HG03139 (cell line): ENCODE measurements at regions not wholly inside any gene's neighbourhood (a gene's known extent, or its start where the extent isn't known, plus 50 kb on each side); places are given as distances from the start of the nearest gene placed in this dataset.
"Not testable (repeated sequence)": the region's sequence is repeated elsewhere in the genome, so short reads cannot be mapped to it uniquely, and the experiment has no call there.

ENCODE experiments used
- ATAC-seq: cut with Tn5 transposase; IDR thresholded peaks from one replicate; pipeline ENCODE4 v1.9.1; 2021; ENCODE audit not compliant: unreplicated experiment

DNA sequence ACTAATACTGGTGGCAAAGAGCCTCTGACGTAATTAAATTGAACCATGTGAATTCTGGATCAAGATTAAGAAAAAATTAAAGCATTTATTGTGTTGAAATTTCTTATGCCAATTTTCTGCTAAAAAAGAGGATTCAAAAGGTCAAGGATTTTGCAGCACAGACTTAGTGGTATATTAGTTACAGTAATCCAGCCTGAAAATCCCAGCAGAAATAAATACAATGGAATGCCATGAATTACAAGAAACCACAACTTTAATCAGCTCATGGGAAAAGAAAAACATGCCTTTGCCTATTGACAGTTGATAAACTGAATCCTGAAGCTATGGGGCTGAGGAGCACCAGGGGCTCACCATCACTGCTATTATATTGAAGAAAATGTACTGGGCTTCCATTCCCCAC is 114.8 kb upstream of the SATB2 start:
- no peak for ATAC-seq

- no peak for ATAC-seq
These were observed 113.2 kb upstream of the SATB2 start for GRCh38 chr2:199570934-199571333.

GRCh38 chr2:199569336-199569735 is 111.6 kb upstream of the SATB2 start:
- ATAC-seq, result no peak

GRCh38 chr2:199558156-199558555 is 100.4 kb upstream of the SATB2 start:
- no peak for ATAC-seq

- no peak for ATAC-seq
These were observed 99.0 kb upstream of the SATB2 start for GRCh38 chr2:199556527-199557285.

DNA sequence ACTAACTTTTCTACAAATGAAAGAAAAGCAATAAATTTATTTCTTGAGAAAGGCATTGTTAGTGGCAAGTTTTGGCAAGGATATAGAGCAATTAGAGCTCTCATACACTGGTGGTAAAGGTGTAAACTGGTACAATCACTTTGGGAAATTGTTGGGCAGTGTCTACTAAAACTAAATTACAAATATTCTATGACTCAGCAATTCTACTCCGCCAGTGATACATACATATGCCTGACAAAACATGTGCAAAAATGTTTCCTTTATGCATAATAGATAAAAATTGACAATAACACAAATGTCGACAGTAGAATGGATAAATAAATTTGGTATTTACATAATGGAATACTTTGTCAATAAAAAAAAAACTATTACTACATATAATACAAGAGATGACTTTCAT is 96.3 kb upstream of the SATB2 start:
- ATAC-seq, result no peak

DNA sequence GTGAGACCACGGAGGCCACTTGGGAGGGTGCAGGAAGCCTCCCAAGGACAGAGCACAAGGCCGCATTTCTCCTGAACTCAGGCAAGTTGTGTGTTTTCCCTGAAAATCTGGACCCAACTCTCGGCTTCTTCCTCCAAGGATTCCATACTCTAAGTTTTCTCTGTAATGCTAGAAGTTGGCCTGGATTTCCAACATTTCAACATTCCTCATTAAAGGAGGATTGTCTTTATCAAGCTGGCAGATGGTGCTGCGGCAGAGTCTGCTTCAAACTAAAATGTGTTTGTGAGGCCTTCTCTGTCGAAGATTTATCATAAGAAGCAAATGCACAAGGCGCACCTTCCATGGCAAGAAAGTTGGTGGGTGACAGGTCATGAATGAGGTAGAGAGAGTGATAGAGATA is 94.4 kb upstream of the SATB2 start:
- no peak for ATAC-seq

DNA sequence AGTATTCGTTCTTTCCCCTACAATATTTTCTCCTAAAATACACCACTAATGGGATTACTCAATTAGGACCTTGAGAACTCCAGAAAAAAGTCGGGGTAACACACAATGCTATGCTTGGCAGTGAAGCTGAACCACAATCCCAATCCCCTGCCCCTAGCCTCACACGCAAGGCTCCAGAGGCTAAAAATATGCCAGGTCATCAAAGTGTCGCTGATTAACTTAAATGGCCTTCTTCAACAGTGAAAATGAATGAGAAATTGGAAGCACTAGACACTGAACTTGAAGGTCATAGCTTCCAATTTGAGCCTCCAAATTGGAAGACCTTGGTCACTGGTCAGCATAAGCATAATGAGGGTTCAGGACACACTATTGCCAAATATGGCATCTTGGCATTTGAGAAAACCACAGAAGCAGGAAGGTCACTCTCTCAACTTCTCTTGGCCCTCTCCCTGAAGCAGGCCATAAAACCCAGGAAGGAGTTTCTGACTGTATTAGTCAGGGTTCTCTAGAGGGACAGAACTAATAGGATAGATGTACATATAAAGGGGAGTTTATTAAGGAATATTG is 86.0 kb upstream of the SATB2 start:
- no peak for ATAC-seq

DNA sequence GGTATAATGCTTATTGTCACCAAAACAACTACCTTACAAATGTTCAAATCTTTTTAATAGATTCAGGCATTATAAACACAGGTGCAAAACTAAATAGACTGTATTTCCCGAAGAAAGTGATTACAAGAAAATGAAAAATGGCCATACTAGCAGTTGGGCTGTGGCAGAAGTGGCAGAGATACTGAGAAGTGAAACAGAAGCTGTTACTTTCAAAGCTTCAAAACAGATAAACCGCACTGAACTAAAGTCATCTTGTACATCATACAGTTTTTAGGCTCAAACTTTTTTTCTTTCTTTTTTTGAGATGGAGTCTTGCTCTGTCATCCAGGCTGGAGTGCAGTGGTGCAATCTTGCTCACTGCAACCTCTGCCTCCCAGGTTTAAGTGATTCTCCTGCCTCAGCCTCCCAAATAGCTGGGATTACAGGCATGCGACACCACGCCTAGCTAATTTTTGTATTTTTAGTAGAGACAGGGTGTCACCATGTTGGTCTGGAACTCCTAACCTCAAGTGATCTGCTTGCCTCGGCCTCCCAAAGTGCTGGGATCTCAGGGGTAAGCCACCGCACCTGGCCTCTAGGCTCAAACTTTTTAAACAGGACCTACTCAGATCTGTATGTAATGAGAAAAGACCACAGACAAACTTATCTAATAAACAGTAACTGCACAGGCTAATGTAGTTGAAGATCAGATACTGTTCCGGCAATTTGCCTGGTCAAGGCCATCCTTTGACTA is 77.9 kb upstream of the SATB2 start:
- no peak for ATAC-seq

- not testable (repeated sequence) for ATAC-seq
These were observed 76.1 kb upstream of the SATB2 start for GRCh38 chr2:199533873-199534272.

DNA sequence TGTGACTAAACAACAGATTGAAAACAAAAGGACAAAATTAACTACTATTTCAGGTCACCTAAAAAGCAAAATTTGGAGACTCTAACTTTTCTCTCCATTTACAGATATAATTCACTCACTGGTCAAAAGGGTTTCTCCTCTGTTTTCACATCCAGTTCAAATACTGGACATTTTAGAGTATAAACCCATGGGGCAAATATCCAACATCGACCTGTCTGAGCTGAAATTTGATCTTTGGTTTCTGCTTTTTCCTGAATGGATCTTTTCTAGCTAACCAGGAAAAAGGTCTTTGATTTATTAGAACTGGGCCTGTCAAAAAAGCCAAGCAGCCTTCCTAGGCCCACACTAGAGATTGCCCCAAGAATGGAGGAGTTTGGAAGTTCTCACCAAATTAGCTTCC is 69.3 kb upstream of the SATB2 start:
- ATAC-seq, result no peak

GRCh38 chr2:199524689-199525574 is 67.2 kb upstream of the SATB2 start:
- ATAC-seq, result no peak

DNA sequence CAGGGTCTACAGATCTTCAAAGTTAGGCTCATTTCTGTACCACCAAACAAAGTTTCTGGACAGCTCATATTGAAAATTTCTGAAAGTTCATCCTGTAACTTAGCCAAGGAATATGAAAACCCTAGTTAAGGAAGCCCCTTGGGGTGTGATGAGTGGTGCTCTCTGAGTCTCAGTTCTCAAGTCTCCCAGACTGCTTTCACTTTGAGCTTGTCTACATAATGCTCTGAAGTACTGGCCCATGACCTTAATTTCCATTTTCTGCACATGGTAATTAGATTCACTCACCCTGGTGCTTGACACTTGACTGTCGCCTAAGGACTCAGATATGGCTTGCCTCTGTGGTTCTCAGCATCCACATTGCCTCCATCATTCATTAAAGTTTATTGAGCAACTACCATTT is 51.7 kb upstream of the SATB2 start:
- peak; percentile 85 for ATAC-seq
